HG03571 (cell line): ENCODE measurements at regions not wholly inside any gene's neighbourhood (a gene's known extent, or its start where the extent isn't known, plus 50 kb on each side); places are given as distances from the start of the nearest gene placed in this dataset.
A peak's percentile ranks its signal among the peaks of the same experiment; 100 is the strongest.

Source experiments
- ATAC-seq: cut with Tn5 transposase; IDR thresholded peaks from one replicate; pipeline ENCODE4 v1.9.1; 2021; ENCODE audit not compliant: unreplicated experiment

DNA sequence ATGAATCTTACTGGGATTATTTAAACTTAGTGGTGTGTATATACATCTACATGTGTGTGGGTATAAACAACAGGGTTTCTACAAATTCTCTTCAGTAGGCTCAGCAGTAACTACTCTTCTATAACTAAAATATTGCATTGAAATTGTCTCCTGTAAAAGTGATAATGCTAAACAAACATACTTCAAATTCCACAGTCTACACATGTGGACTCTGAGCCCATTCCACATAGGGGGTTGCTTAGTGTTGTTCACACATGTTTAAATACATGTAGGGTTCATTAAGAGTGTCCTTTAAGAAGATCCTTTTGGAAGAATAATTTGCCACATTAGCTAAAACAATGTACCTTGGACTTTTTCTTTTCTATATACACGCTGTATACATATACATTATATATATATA, 152.8 kb upstream of the VRK2 start:
- ATAC-seq, result no peak

GRCh38 chr2:57894381-57894780, 152.2 kb upstream of the VRK2 start:
- no peak for ATAC-seq

GRCh38 chr2:57897920-57898319, 148.7 kb upstream of the VRK2 start:
- ATAC-seq, result no peak

- no peak for ATAC-seq
These were observed 146.7 kb upstream of the VRK2 start for GRCh38 chr2:57899898-57900297.

- no peak for ATAC-seq
These were observed 144.0 kb upstream of the VRK2 start for GRCh38 chr2:57902578-57902977.

- ATAC-seq, result peak; percentile 55
These were observed 140.4 kb upstream of the VRK2 start for GRCh38 chr2:57906152-57906732.

GRCh38 chr2:57907411-57907810, 139.2 kb upstream of the VRK2 start:
- ATAC-seq, result no peak

DNA sequence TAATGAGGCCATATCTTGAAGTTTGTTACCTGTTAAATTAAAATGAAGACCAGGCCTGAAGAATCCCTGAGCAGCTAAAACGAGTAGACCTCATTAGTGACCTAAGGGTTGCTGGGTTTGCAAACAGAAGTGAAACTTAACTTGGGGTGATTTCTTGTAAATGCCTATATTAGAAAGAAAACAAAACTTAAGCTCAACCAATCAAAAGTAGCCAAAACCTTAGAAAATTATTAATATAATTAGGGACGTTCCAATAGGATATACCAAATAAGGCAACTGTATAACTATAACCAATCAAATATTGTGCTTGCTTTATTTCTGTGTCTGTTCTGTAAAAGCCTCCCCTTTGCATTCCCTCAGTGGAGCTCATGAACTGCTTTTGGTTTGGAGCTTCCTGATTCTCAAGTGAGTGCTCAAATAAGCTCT, 137.9 kb upstream of the VRK2 start:
- ATAC-seq, result peak; percentile 84

GRCh38 chr2:57918126-57918525, 128.5 kb upstream of the VRK2 start:
- no peak for ATAC-seq

- ATAC-seq, result no peak
These were observed 126.2 kb upstream of the VRK2 start for GRCh38 chr2:57920342-57920939.

GRCh38 chr2:57934659-57935058, 111.9 kb upstream of the VRK2 start:
- ATAC-seq, result no peak

- no peak for ATAC-seq
These were observed 110.4 kb upstream of the VRK2 start for GRCh38 chr2:57936216-57936615.

- no peak for ATAC-seq
These were observed 109.2 kb upstream of the VRK2 start for GRCh38 chr2:57937456-57937855.

- no peak for ATAC-seq
These were observed 104.8 kb upstream of the VRK2 start for GRCh38 chr2:57941816-57942215.

GRCh38 chr2:57943315-57943714, 103.3 kb upstream of the VRK2 start:
- ATAC-seq, result no peak

DNA sequence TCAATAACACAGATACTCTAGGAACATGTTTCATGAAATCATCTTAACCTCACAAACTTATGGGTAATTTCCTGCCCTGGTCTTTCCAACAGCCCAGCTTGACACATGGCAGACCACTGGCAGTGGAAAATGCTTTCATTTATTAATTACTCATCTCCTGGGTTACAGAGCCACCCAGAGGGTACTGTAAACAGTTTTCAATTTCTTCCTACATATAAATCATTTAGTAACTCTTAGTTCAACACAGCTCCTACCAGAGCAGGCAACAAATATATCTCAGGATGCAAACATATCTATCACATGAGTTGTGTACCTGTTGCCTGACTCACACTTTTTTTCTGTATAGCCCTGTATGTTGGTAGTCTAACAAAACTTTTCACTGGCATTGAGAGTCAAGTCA, 99.2 kb upstream of the VRK2 start:
- ATAC-seq, result no peak

DNA sequence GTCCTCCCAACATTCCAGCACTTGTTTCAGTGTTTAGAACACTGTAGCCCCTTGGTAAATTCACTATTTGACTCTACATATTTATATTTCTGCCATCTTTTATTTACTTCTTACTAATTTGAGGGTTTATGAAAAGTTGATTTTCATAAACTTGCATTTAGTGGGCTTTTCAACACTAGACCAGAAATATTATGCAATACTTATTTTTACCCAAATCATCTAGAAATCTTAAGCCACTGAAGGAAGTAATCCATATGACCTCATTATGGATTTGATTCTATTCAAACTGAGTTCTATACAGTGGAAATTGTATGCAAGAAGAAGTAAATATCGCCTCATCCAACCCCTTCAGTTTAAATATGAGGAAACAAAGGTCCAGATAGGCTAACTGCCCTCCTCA, 92.6 kb upstream of the VRK2 start:
- ATAC-seq, result no peak

DNA sequence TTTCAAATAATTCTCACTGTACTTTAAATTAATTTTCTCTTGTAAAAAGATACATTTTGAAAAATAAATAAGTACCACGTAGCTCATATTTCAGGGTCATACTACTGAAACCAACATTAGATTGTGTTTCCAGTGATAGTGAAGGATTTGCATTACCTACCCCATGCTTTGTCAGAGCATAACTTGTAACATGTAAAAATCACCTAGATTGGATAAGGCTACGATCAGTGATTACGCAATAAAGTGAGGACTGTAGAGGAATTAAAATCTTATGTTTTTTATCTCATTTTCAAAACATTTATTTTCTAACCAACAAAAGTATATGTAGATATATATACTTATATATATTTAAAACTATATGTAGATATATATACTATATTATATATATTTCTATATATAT, 89.4 kb upstream of the VRK2 start:
- ATAC-seq, result no peak

DNA sequence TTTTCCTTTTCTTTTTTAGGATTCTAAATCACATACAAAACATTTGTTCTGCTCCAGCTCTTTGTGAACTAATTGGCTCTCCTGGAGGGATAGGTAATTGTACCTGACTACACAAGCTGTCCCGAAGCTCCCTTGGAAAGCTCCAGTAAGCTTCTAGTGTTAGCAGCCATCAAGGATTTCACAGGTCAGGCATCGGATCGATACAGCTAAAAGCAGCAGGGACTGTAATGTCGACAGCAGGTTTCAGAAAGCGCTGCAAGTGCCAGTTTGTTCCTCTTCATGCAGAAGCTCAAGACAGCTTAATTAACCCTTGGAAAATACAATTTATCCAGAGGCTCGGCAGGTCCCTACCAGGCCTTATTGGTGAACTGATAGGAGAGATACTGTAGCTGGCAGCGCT, 87.2 kb upstream of the VRK2 start:
- no peak for ATAC-seq

DNA sequence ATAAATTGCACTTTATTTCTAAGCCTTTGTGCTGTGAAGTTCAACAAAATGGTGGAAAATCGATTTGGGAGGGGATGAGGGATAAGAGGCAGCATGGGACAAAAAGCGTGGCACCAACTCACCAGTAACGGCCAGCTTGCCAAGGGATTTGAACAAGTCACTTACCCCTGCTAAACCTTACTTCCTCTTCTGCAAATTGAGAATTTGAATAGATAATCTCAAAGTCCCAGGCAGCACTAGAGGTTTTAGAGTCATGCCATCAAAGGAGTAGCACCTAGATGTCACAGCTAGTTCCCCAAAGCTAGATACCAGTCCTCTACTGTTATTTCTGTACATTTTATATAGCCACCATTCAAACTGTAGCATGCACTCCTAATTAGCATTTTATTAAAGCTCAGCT, 83.7 kb upstream of the VRK2 start:
- no peak for ATAC-seq

DNA sequence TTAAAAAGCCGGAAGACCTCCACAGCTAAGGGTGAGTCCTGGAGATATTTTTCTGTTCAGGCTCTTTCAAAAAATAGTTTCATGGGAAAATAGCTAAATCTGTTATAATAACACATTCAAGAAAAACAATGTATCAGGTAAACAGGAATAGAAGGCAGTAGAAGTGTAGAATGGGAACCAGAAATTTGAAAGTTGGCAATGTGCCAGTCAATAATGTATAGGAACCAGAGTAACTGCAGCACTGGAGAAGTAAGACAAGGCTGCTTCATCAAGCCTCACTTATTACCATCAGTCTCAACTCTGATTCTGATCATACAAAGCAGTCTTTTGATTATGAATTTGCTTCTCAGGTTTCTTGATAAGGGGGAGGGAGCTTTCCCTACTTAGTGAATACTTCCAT, 81.4 kb upstream of the VRK2 start:
- ATAC-seq, result no peak

GRCh38 chr2:57965961-57966360, 80.6 kb upstream of the VRK2 start:
- no peak for ATAC-seq

- no peak for ATAC-seq
These were observed 72.9 kb upstream of the VRK2 start for GRCh38 chr2:57973621-57974186.
